PC-3 (cell line): ENCODE measurements at regions not wholly inside any gene's neighbourhood (a gene's known extent, or its start where the extent isn't known, plus 50 kb on each side); places are given as distances from the start of the nearest gene placed in this dataset.

Experiments used
- ATAC-seq: fragments of 200-7000 bp; cut with Tn5 transposase; 2 replicates; pipeline ENCODE4 v1.9.1; 2020; ENCODE audit warnings: mild to moderate bottlenecking, moderate library complexity
- BruUV-seq: library from RNA; stranded (reverse); fragments of 400-500 nt; replicated peaks from 2 replicates; lab custom pipeline; 2021; lab: Mats Ljungman, UMichigan
- CTCF ChIA-PET: fragments of 300-600 bp; sonication (Branson Sonifier 250); formaldehyde crosslinking; loops from one replicate; lab custom pipeline; 2022; ENCODE audit warnings: antibody characterized with exemption; lab: Charles Lee
- POLR2A ChIA-PET: fragments of 300-600 bp; sonication (Branson Sonifier 250); formaldehyde crosslinking; loops from one replicate; lab custom pipeline; 2022; ENCODE audit warnings: antibody characterized with exemption; ENCODE audit not compliant: unreplicated experiment; lab: Charles Lee
- DNase-seq: peaks from one replicate; pipeline ENCODE4 v3.0.0-alpha.2; 2015
- H2AFZ ChIP-seq: fragments of 300-600 bp; sonication (generic); 2 replicates; pipeline ENCODE4 v1.6.0; 2016; ENCODE audit warnings: antibody characterized with exemption, low read length
- H3F3A ChIP-seq: fragments of 300-600 bp; sonication (generic); one replicate; pipeline ENCODE4 v1.6.0; 2017; ENCODE audit warnings: antibody characterized with exemption, low read length, control low read depth, mild to moderate bottlenecking; ENCODE audit not compliant: unreplicated experiment
- H3K27ac ChIP-seq: fragments of 300-600 bp; sonication (generic); 2 replicates; pipeline ENCODE4 v1.5.1; 2016; ENCODE audit warnings: mild to moderate bottlenecking, low read length
- H3K27me3 ChIP-seq: fragments of 300-600 bp; sonication (generic); 2 replicates; pipeline ENCODE4 v1.6.1; 2016; ENCODE audit warnings: low read length, mixed read lengths
- H3K36me3 ChIP-seq: fragments of 300-600 bp; sonication (generic); 2 replicates; pipeline ENCODE4 v1.6.1; 2016; ENCODE audit warnings: low read depth, mixed run types, low read length, mixed read lengths
- H3K4me1 ChIP-seq: fragments of 300-600 bp; sonication (generic); 2 replicates; pipeline ENCODE4 v1.5.1; 2016; ENCODE audit warnings: low read length; ENCODE audit not compliant: insufficient read depth
- H3K4me2 ChIP-seq: fragments of 300-600 bp; sonication (generic); 2 replicates; pipeline ENCODE4 v1.6.0; 2016; ENCODE audit warnings: low read length
- H3K4me3 ChIP-seq: fragments of 300-600 bp; sonication (generic); 2 replicates; pipeline ENCODE4 v1.5.1; 2016; ENCODE audit warnings: mild to moderate bottlenecking, low read length, mixed read lengths
- H3K79me2 ChIP-seq: fragments of 300-600 bp; sonication (generic); 2 replicates; pipeline ENCODE4 v1.6.1; 2017; ENCODE audit warnings: low read length, mixed read lengths
- H3K9ac ChIP-seq: fragments of 300-600 bp; sonication (generic); 2 replicates; pipeline ENCODE4 v1.6.0; 2016; ENCODE audit warnings: mild to moderate bottlenecking, low read length
- H3K9me2 ChIP-seq: fragments of 300-600 bp; sonication (generic); replicated peaks from 2 replicates; pipeline ENCODE4 v1.6.1; 2016; ENCODE audit warnings: mixed run types, low read length, mixed read lengths
- H3K9me3 ChIP-seq: fragments of 300-600 bp; sonication (generic); 2 replicates; pipeline ENCODE4 v1.6.1; 2016; ENCODE audit warnings: low read length, mixed read lengths
- H4K20me1 ChIP-seq: fragments of 300-600 bp; sonication (generic); 2 replicates; pipeline ENCODE4 v1.6.1; 2016; ENCODE audit warnings: low read length, mixed read lengths
- CTCF ChIP-seq: fragments of 300-600 bp; sonication (generic); conservative IDR thresholded peaks from 2 replicates; pipeline ENCODE4 v1.5.1; 2017; ENCODE audit warnings: antibody characterized with exemption, low read depth, mild to moderate bottlenecking, low read length
- EZH2 ChIP-seq: fragments of 300-600 bp; sonication (generic); IDR thresholded peaks from one replicate; pipeline ENCODE4 v1.6.1; 2017; ENCODE audit warnings: antibody characterized with exemption, mild to moderate bottlenecking, low read length; ENCODE audit not compliant: unreplicated experiment
- EZH2phosphoT487 ChIP-seq: fragments of 300-600 bp; sonication (generic); IDR thresholded peaks from 2 replicates; pipeline ENCODE4 v1.6.1; 2018; ENCODE audit warnings: mild to moderate bottlenecking, antibody characterized with exemption, low read length, borderline replicate concordance
- intact Hi-C: fragments of 100-400 bp; cut with micrococcal nuclease; formaldehyde crosslinking; loops from 2 replicates; pipeline ENCODE4 v1.9.0; 2023

GRCh38 chr3:152209060-152209459 lies 59.7 kb upstream of the MBNL1 start:
- Histone ChIP-seq H3K36me3 (no peaks in the 10 kb centered on the region), H2AFZ (no peak overlapping the region), H3K4me2 (no peak overlapping the region), H3K27ac (no peak overlapping the region), H3K9ac (no peak overlapping the region), H3K4me3 (no peak overlapping the region), H4K20me1 (no peaks in the 10 kb centered on the region), H3K9me2 (no peaks in the 10 kb centered on the region), H3K4me1 (peaks cover 15% of the 10 kb centered on the region), H3F3A (no peaks in the 10 kb centered on the region), H3K9me3 (no peaks in the 10 kb centered on the region), H3K79me2 (no peaks in the 10 kb centered on the region), H3K27me3 (no peaks in the 10 kb centered on the region)
- DNase-seq (peak; percentile 54), ATAC-seq (no peak)
- BruUV-seq = no TSS peak
- intact Hi-C loops = no loop called here
- CTCF ChIA-PET = interaction anchor here (0.5 kb wide), 1 partner anchor 177 kb away, joined by 3 read pairs; no protein-coding TSS in a partner anchor
- no peak for TF ChIP-seq EZH2
- TF ChIP-seq CTCF = no peak
- TF ChIP-seq EZH2phosphoT487 = no peak
- POLR2A ChIA-PET = no interaction called here

GRCh38 chr3:152209776-152210175 lies 59.0 kb upstream of the MBNL1 start:
- Histone ChIP-seq H3K36me3 (no peaks in the 10 kb centered on the region), H3K9ac (no peak overlapping the region), H3K4me2 (no peak overlapping the region), H3K27ac (no peak overlapping the region), H3K79me2 (no peaks in the 10 kb centered on the region), H2AFZ (no peak overlapping the region), H3K9me2 (no peaks in the 10 kb centered on the region), H3K4me1 (peaks cover 15% of the 10 kb centered on the region), H3F3A (no peaks in the 10 kb centered on the region), H4K20me1 (no peaks in the 10 kb centered on the region), H3K9me3 (no peaks in the 10 kb centered on the region), H3K4me3 (no peak overlapping the region), H3K27me3 (no peaks in the 10 kb centered on the region)
- ChIA-PET POLR2A (no interaction called here), CTCF (no interaction called here)
- DNase-seq (no peak), ATAC-seq (no peak)
- TF ChIP-seq CTCF = no peak
- no peak for TF ChIP-seq EZH2phosphoT487
- no peak for TF ChIP-seq EZH2
- intact Hi-C loops = loop anchor here (5.0 kb wide), 1 partner anchor 48 kb away; no protein-coding TSS in a partner anchor
- no TSS peak for BruUV-seq

- POLR2A ChIA-PET = no interaction called here
- intact Hi-C loops = loop anchor here (5.0 kb wide), 1 partner anchor 47 kb away; no protein-coding TSS in a partner anchor
Measured at GRCh38 chr3:152210697-152211096, 58.0 kb upstream of the MBNL1 start.

More at GRCh38 chr3:152210697-152211096, 58.0 kb upstream of the MBNL1 start:
- BruUV-seq = no TSS peak
- Histone ChIP-seq H3K9me2 (no peaks in the 10 kb centered on the region), H3K27ac (no peak overlapping the region), H3K9me3 (no peaks in the 10 kb centered on the region), H3K4me2 (no peak overlapping the region), H3K27me3 (no peaks in the 10 kb centered on the region), H3K4me3 (no peak overlapping the region), H3K79me2 (no peaks in the 10 kb centered on the region), H3F3A (no peaks in the 10 kb centered on the region), H3K9ac (no peak overlapping the region), H2AFZ (no peak overlapping the region), H3K4me1 (peaks cover 15% of the 10 kb centered on the region), H3K36me3 (no peaks in the 10 kb centered on the region), H4K20me1 (no peaks in the 10 kb centered on the region)
- ATAC-seq (no peak), DNase-seq (no peak)
- TF ChIP-seq EZH2 (no peak), EZH2phosphoT487 (no peak), CTCF (no peak)
- CTCF ChIA-PET = interaction anchor here (0.6 kb wide), 1 partner anchor 51 kb away, joined by 3 read pairs; no protein-coding TSS in a partner anchor
